T-helper 17 cell (primary cell): ENCODE measurements at regions not wholly inside any gene's neighbourhood (a gene's known extent, or its start where the extent isn't known, plus 50 kb on each side); places are given as distances from the start of the nearest gene placed in this dataset.

Experiments used
- ATAC-seq: fragments of 150-1000 bp; cut with Tn5 transposase; 2 replicates; pipeline ENCODE4 v1.10.0; 2021; ENCODE audit warnings: mild to moderate bottlenecking, moderate library complexity
- DNase-seq, 3 donors: peaks; one replicate each; pipeline versions ENCODE4 v3.0.0 to v3.0.0-alpha.2; 2020 to 2021
- H3K9me3 ChIP-seq: one replicate; pipeline ENCODE4 v1.7.0; 2013; ENCODE audit warnings: low read length, mild to moderate bottlenecking; ENCODE audit not compliant: control insufficient read depth, poor library complexity, severe bottlenecking
- H3K27ac Mint-ChIP-seq: one replicate; pipeline ENCODE4 v1.8.0; 2022; ENCODE audit warnings: mild to moderate bottlenecking, moderate library complexity, mixed read lengths
- H3K27me3 Mint-ChIP-seq: one replicate; pipeline ENCODE4 v1.8.0; 2022; ENCODE audit warnings: mixed read lengths
- H3K36me3 Mint-ChIP-seq: one replicate; pipeline ENCODE4 v1.8.0; 2022; ENCODE audit warnings: low read depth, mixed read lengths
- H3K4me1 Mint-ChIP-seq: one replicate; pipeline ENCODE4 v1.8.0; 2022; ENCODE audit warnings: mild to moderate bottlenecking, mixed read lengths
- H3K4me3 Mint-ChIP-seq: one replicate; pipeline ENCODE4 v1.8.0; 2022; ENCODE audit warnings: mild to moderate bottlenecking, moderate library complexity, mixed read lengths

GRCh38 chr13:105513448-105513847 lies 1022.0 kb downstream of the EFNB2 start:
- DNase-seq (no peak), ATAC-seq (no peak)
- H3K4me1 Mint-ChIP-seq = no peaks in the 10 kb centered on the region
- H3K36me3 Mint-ChIP-seq = no peaks in the 10 kb centered on the region
- H3K27me3 Mint-ChIP-seq = peaks cover 5% of the 10 kb centered on the region
- no peak overlapping the region for H3K4me3 Mint-ChIP-seq
- H3K9me3 ChIP-seq = no peaks in the 10 kb centered on the region
- H3K27ac Mint-ChIP-seq = no peak overlapping the region

GRCh38 chr13:105509981-105510762 lies 1025.3 kb downstream of the EFNB2 start:
- no peaks in the 10 kb centered on the region for H3K4me1 Mint-ChIP-seq
- H3K9me3 ChIP-seq = no peaks in the 10 kb centered on the region
- no peak for ATAC-seq
- no peak overlapping the region for H3K4me3 Mint-ChIP-seq
- peaks cover 5% of the 10 kb centered on the region for H3K27me3 Mint-ChIP-seq
- DNase-seq = no peak
- H3K27ac Mint-ChIP-seq = no peak overlapping the region
- H3K36me3 Mint-ChIP-seq = no peaks in the 10 kb centered on the region

GRCh38 chr13:105506463-105506862 lies 1029.0 kb downstream of the EFNB2 start:
- ATAC-seq (no peak), DNase-seq (no peak)
- Mint-ChIP-seq H3K27ac (no peak overlapping the region), H3K27me3 (peaks cover 5% of the 10 kb centered on the region), H3K36me3 (no peaks in the 10 kb centered on the region), H3K4me1 (no peaks in the 10 kb centered on the region), H3K4me3 (no peak overlapping the region)
- H3K9me3 ChIP-seq = no peaks in the 10 kb centered on the region

GRCh38 chr13:105502193-105502592 lies 1033.3 kb downstream of the EFNB2 start:
- Mint-ChIP-seq H3K36me3 (no peaks in the 10 kb centered on the region), H3K27ac (no peak overlapping the region), H3K27me3 (no peaks in the 10 kb centered on the region), H3K4me1 (no peaks in the 10 kb centered on the region), H3K4me3 (no peak overlapping the region)
- ATAC-seq (no peak), DNase-seq (no peak)
- no peaks in the 10 kb centered on the region for H3K9me3 ChIP-seq

GRCh38 chr13:105497597-105497996 lies 1037.9 kb downstream of the EFNB2 start:
- no peaks in the 10 kb centered on the region for H3K9me3 ChIP-seq
- DNase-seq (no peak), ATAC-seq (no peak)
- Mint-ChIP-seq H3K27me3 (no peaks in the 10 kb centered on the region), H3K27ac (no peak overlapping the region), H3K4me3 (no peak overlapping the region), H3K36me3 (no peaks in the 10 kb centered on the region), H3K4me1 (no peaks in the 10 kb centered on the region)

GRCh38 chr13:105492216-105492615 lies 1043.2 kb downstream of the EFNB2 start:
- H3K4me3 Mint-ChIP-seq = no peak overlapping the region
- ATAC-seq = no peak
- H3K9me3 ChIP-seq = no peaks in the 10 kb centered on the region
- H3K36me3 Mint-ChIP-seq = no peaks in the 10 kb centered on the region
- no peaks in the 10 kb centered on the region for H3K4me1 Mint-ChIP-seq
- no peak overlapping the region for H3K27ac Mint-ChIP-seq
- no peaks in the 10 kb centered on the region for H3K27me3 Mint-ChIP-seq
- no peak for DNase-seq

- Mint-ChIP-seq H3K4me3 (no peak overlapping the region), H3K36me3 (no peaks in the 10 kb centered on the region), H3K4me1 (no peaks in the 10 kb centered on the region), H3K27me3 (no peaks in the 10 kb centered on the region), H3K27ac (no peak overlapping the region)
- H3K9me3 ChIP-seq = no peaks in the 10 kb centered on the region
- DNase-seq (no peak), ATAC-seq (no peak)
Measured at GRCh38 chr13:105491345-105491744, 1044.1 kb downstream of the EFNB2 start.

GRCh38 chr13:105485081-105485480 lies 1050.4 kb downstream of the EFNB2 start:
- H3K4me1 Mint-ChIP-seq = no peaks in the 10 kb centered on the region
- DNase-seq = no peak
- no peak overlapping the region for H3K4me3 Mint-ChIP-seq
- ATAC-seq = no peak
- no peaks in the 10 kb centered on the region for H3K36me3 Mint-ChIP-seq
- no peaks in the 10 kb centered on the region for H3K27me3 Mint-ChIP-seq
- H3K27ac Mint-ChIP-seq = no peak overlapping the region
- H3K9me3 ChIP-seq = no peaks in the 10 kb centered on the region

- H3K4me3 Mint-ChIP-seq = no peak overlapping the region
- H3K36me3 Mint-ChIP-seq = no peaks in the 10 kb centered on the region
- DNase-seq (no peak), ATAC-seq (no peak)
- no peaks in the 10 kb centered on the region for H3K9me3 ChIP-seq
- H3K27ac Mint-ChIP-seq = no peak overlapping the region
- H3K4me1 Mint-ChIP-seq = no peaks in the 10 kb centered on the region
- no peaks in the 10 kb centered on the region for H3K27me3 Mint-ChIP-seq
Measured at GRCh38 chr13:105474983-105475610, 1060.4 kb downstream of the EFNB2 start.

- no peak for ATAC-seq
- no peaks in the 10 kb centered on the region for H3K9me3 ChIP-seq
- no peak overlapping the region for H3K27ac Mint-ChIP-seq
- H3K4me1 Mint-ChIP-seq = no peaks in the 10 kb centered on the region
- DNase-seq = no peak
- H3K4me3 Mint-ChIP-seq = no peak overlapping the region
- no peaks in the 10 kb centered on the region for H3K36me3 Mint-ChIP-seq
- H3K27me3 Mint-ChIP-seq = no peaks in the 10 kb centered on the region
Measured at GRCh38 chr13:105471673-105472072, 1063.8 kb downstream of the EFNB2 start.

GRCh38 chr13:105466376-105466775 lies 1069.1 kb downstream of the EFNB2 start:
- DNase-seq (no peak), ATAC-seq (no peak)
- H3K27ac Mint-ChIP-seq = no peak overlapping the region
- no peaks in the 10 kb centered on the region for H3K36me3 Mint-ChIP-seq
- H3K9me3 ChIP-seq = no peaks in the 10 kb centered on the region
- no peaks in the 10 kb centered on the region for H3K4me1 Mint-ChIP-seq
- no peak overlapping the region for H3K4me3 Mint-ChIP-seq
- H3K27me3 Mint-ChIP-seq = no peaks in the 10 kb centered on the region

- no peak within 1 kb of the TSS for H3K27ac Mint-ChIP-seq
- DNase-seq (no peak), ATAC-seq (no peak)
- no peaks in the 10 kb centered on the region for H3K27me3 Mint-ChIP-seq
- H3K4me3 Mint-ChIP-seq = no peak within 1 kb of the TSS
- H3K4me1 Mint-ChIP-seq = no peaks in the 10 kb centered on the region
- no peaks in the 10 kb centered on the region for H3K9me3 ChIP-seq
- no peaks in the 10 kb centered on the region for H3K36me3 Mint-ChIP-seq
Measured at GRCh38 chr13:105465745-105466144, 1069.7 kb downstream of the EFNB2 start, which contains the start of gene DAOA. Gene DAOA, plus strand, starts transcription at chr13:105466045.

- DNase-seq = no peak
- no peaks in the 10 kb centered on the region for H3K27me3 Mint-ChIP-seq
- H3K36me3 Mint-ChIP-seq = no peaks in the 10 kb centered on the region
- H3K4me3 Mint-ChIP-seq = no peak overlapping the region
- H3K9me3 ChIP-seq = no peaks in the 10 kb centered on the region
- H3K4me1 Mint-ChIP-seq = no peaks in the 10 kb centered on the region
- ATAC-seq = no peak
- H3K27ac Mint-ChIP-seq = no peak overlapping the region
Measured at GRCh38 chr13:105465251-105465650, 1070.2 kb downstream of the EFNB2 start.

GRCh38 chr13:105464249-105464648 lies 1071.2 kb downstream of the EFNB2 start:
- no peaks in the 10 kb centered on the region for H3K9me3 ChIP-seq
- H3K4me3 Mint-ChIP-seq = no peak overlapping the region
- DNase-seq = no peak
- no peak overlapping the region for H3K27ac Mint-ChIP-seq
- no peaks in the 10 kb centered on the region for H3K4me1 Mint-ChIP-seq
- no peaks in the 10 kb centered on the region for H3K36me3 Mint-ChIP-seq
- H3K27me3 Mint-ChIP-seq = no peaks in the 10 kb centered on the region
- no peak for ATAC-seq
